Coronary artery (tissue), 2 donors: ENCODE measurements at regions not wholly inside any gene's neighbourhood (a gene's known extent, or its start where the extent isn't known, plus 50 kb on each side); places are given as distances from the start of the nearest gene placed in this dataset.

Experiments
- DNase-seq: peaks from one replicate; pipeline ENCODE4 v3.0.0-alpha.2; 2017; ENCODE audit warnings: low spot score
- H3K27ac ChIP-seq, 2 donors: fragments of 200-600 bp; sonication (generic); one replicate each; pipeline ENCODE4 v1.5.1; 2016 to 2019
- H3K4me3 ChIP-seq: fragments of 200-600 bp; sonication (generic); 2 replicates; pipeline ENCODE4 v1.5.1; 2016; ENCODE audit warnings: mild to moderate bottlenecking, moderate library complexity
- CTCF ChIP-seq: fragments of 200-600 bp; sonication (generic); IDR thresholded peaks from one replicate; pipeline ENCODE4 v1.5.1; 2019; ENCODE audit warnings: antibody characterized with exemption

- H3K27ac ChIP-seq = no peak overlapping the region
- no peak overlapping the region for H3K4me3 ChIP-seq
- no peak for TF ChIP-seq CTCF
- no peak for DNase-seq
Measured at GRCh38 chrX:5242091-5242790, 986.4 kb downstream of the NLGN4X start.

GRCh38 chrX:5236749-5237148, 991.9 kb downstream of the NLGN4X start:
- H3K4me3 ChIP-seq = no peak overlapping the region
- H3K27ac ChIP-seq = no peak overlapping the region
- no peak for DNase-seq
- no peak for TF ChIP-seq CTCF

GRCh38 chrX:5236096-5236495, 992.6 kb downstream of the NLGN4X start:
- TF ChIP-seq CTCF = no peak
- Histone ChIP-seq H3K4me3 (no peak overlapping the region), H3K27ac (no peak overlapping the region)
- no peak for DNase-seq

- H3K27ac ChIP-seq = no peak overlapping the region
- DNase-seq = no peak
- TF ChIP-seq CTCF = no peak
- H3K4me3 ChIP-seq = no peak overlapping the region
Measured at GRCh38 chrX:5233830-5234229, 994.8 kb downstream of the NLGN4X start.

DNA sequence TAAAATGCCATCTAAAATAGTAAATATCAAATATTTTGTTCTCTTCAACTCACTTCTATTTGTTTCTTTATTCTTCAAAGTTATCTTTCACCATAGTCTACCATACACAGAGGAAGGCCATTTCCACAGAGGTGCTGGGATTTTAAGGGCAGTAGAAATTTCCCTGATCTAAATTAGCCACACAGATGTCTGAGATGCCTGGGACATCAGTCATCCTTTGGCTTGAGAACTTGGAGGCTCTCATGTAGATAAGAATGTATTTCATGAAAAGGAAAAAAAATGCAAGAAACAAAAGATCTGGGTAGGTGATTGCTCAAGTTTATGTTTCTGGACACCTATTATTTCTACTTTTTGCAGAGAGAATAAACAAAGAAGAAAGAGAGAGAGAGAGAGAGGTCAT, 1008.2 kb downstream of the NLGN4X start:
- no peak overlapping the region for H3K27ac ChIP-seq
- no peak for DNase-seq
- no peak for TF ChIP-seq CTCF
- no peak overlapping the region for H3K4me3 ChIP-seq

GRCh38 chrX:5194806-5195205, 1033.9 kb downstream of the NLGN4X start:
- Histone ChIP-seq H3K4me3 (no peak overlapping the region), H3K27ac (no peak overlapping the region)
- DNase-seq = no peak
- TF ChIP-seq CTCF = no peak

GRCh38 chrX:5180135-5180741, 1048.4 kb downstream of the NLGN4X start:
- H3K4me3 ChIP-seq = no peak overlapping the region
- no peak for TF ChIP-seq CTCF
- DNase-seq = no peak
- H3K27ac ChIP-seq = no peak overlapping the region
